ENCODE measurements at regions not wholly inside any gene's neighbourhood (a gene's known extent, or its start where the extent isn't known, plus 50 kb on each side); places are given as distances from the start of the nearest gene placed in this dataset.

GRCh38 chr13:100853434-100853833 lies 178.8 kb upstream of the TMTC4 start (continued):
- TF ChIP-seq BRCA1 (IDR thresholded peaks at IDR 0.05; ENCODE audit: low read depth, low read length) = no peak
- TF ChIP-seq SP2 (IDR thresholded peaks at IDR 0.05; ENCODE audit: low read length) = no peak
- no peak for TF ChIP-seq ZNF274 (IDR thresholded peaks at IDR 0.05; ENCODE audit: borderline replicate concordance, extremely low read depth, low read length)
- TF ChIP-seq ATF2 (IDR thresholded peaks at IDR 0.05; ENCODE audit: low read length) = no peak
- TF ChIP-seq RNF2 (IDR thresholded peaks at IDR 0.05; ENCODE audit: borderline replicate concordance, low read depth, low read length, missing control alignments, poor library complexity, severe bottlenecking) = no peak
- no peak for TF ChIP-seq KDM4A (IDR thresholded peaks at IDR 0.05; ENCODE audit: low read depth, low read length, severe bottlenecking)
- TF ChIP-seq POLR2AphosphoS5 (IDR thresholded peaks at IDR 0.05; ENCODE audit: low read depth, low read length) = no peak
- no peak for TF ChIP-seq SAP30 (IDR thresholded peaks at IDR 0.05; ENCODE audit: insufficient read depth, insufficient replicate concordance, low read length)
- no peak for TF ChIP-seq EZH2 (IDR thresholded peaks at IDR 0.05; ENCODE audit: low read depth, low read length, severe bottlenecking)
- no peak for TF ChIP-seq CBX8 (IDR thresholded peaks at IDR 0.05; ENCODE audit: borderline replicate concordance, low read depth, low read length)
- TF ChIP-seq EGR1 (IDR thresholded peaks at IDR 0.05; ENCODE audit: borderline replicate concordance, low read depth, low read length) = no peak
- no peak for TF ChIP-seq POLR2A (IDR thresholded peaks at IDR 0.05; ENCODE audit: control extremely low read depth in 1 of 2, low read depth in 2 of 2, low read length in 2 of 2)
- TF ChIP-seq HDAC6 (IDR thresholded peaks at IDR 0.05; ENCODE audit: low read depth, low read length) = no peak
